SK-N-SH treated with all-trans-retinoic acid at 6 μM for 48 hours (cell line): ENCODE measurements at regions not wholly inside any gene's neighbourhood (a gene's known extent, or its start where the extent isn't known, plus 50 kb on each side); places are given as distances from the start of the nearest gene placed in this dataset.
"Not testable (repeated sequence)": the region's sequence is repeated elsewhere in the genome, so short reads cannot be mapped to it uniquely, and the experiment has no call there.

Experiments used
- ATAC-seq: fragments of 200-7000 bp; cut with Tn5 transposase; 3 replicates; pipeline ENCODE4 v1.9.1; 2020; ENCODE audit warnings: mild to moderate bottlenecking, moderate library complexity
- ARNTL ChIP-seq: fragments of 450-650 bp; formaldehyde crosslinking; IDR thresholded peaks from 2 replicates; pipeline ENCODE4 v1.5.0; 2020; ENCODE audit warnings: low read depth, mild to moderate bottlenecking, moderate library complexity, borderline replicate concordance
- BACH2 ChIP-seq: fragments of 250-450 bp; sonication (Bioruptor Pico); IDR thresholded peaks from 2 replicates; pipeline ENCODE4 v1.9.0; 2021; ENCODE audit warnings: mild to moderate bottlenecking, borderline replicate concordance
- CSDC2 ChIP-seq: fragments of 250-450 bp; sonication (Bioruptor Pico); IDR thresholded peaks from 2 replicates; pipeline ENCODE4 v1.5.0; 2020; ENCODE audit warnings: mild to moderate bottlenecking, moderate library complexity
- ESRRG ChIP-seq: fragments of 250-450 bp; sonication (Bioruptor Pico); IDR thresholded peaks from 2 replicates; pipeline ENCODE4 v1.6.1; 2021; ENCODE audit warnings: mild to moderate bottlenecking
- GLIS3 ChIP-seq: fragments of 250-450 bp; sonication (Bioruptor Pico); IDR thresholded peaks from 2 replicates; pipeline ENCODE4 v1.5.0; 2020; ENCODE audit warnings: mild to moderate bottlenecking, moderate library complexity
- ISL1 ChIP-seq: fragments of 250-450 bp; sonication (Bioruptor Pico); IDR thresholded peaks from 2 replicates; pipeline ENCODE4 v2.1.2; 2022; ENCODE audit warnings: mild to moderate bottlenecking, moderate library complexity
- OSR1 ChIP-seq: fragments of 250-450 bp; sonication (Bioruptor Pico); IDR thresholded peaks from 2 replicates; pipeline ENCODE4 v1.8.0; 2022; ENCODE audit warnings: moderate library complexity, mild to moderate bottlenecking, inconsistent platforms
- PPARA ChIP-seq: fragments of 250-450 bp; sonication (Bioruptor Pico); IDR thresholded peaks from 2 replicates; pipeline ENCODE4 v1.5.0; 2020; ENCODE audit warnings: mild to moderate bottlenecking, borderline replicate concordance
- RARB ChIP-seq: fragments of 250-450 bp; sonication (Bioruptor Pico); IDR thresholded peaks from 2 replicates; pipeline ENCODE4 v1.8.0; 2021; ENCODE audit warnings: mild to moderate bottlenecking, moderate library complexity
- SNAI2 ChIP-seq: fragments of 250-450 bp; sonication (Bioruptor Pico); IDR thresholded peaks from 2 replicates; pipeline ENCODE4 v1.5.0; 2020; ENCODE audit warnings: mild to moderate bottlenecking, moderate library complexity
- TCF4 ChIP-seq: fragments of 250-450 bp; sonication (Bioruptor Pico); IDR thresholded peaks from 2 replicates; pipeline ENCODE4 v1.8.0; 2021; ENCODE audit warnings: mild to moderate bottlenecking, moderate library complexity, borderline replicate concordance
- TOX ChIP-seq: fragments of 250-450 bp; sonication (Bioruptor Pico); IDR thresholded peaks from 2 replicates; pipeline ENCODE4 v1.8.0; 2021; ENCODE audit warnings: mild to moderate bottlenecking, moderate library complexity, borderline replicate concordance
- ZFP30 ChIP-seq: fragments of 450-650 bp; formaldehyde crosslinking; IDR thresholded peaks from 2 replicates; pipeline ENCODE4 v1.5.0; 2022; ENCODE audit warnings: mild to moderate bottlenecking, moderate library complexity
- ZNF565 ChIP-seq: fragments of 450-650 bp; formaldehyde crosslinking; conservative IDR thresholded peaks from 2 replicates; pipeline ENCODE4 v1.5.0; 2020; ENCODE audit warnings: low read depth, mild to moderate bottlenecking, moderate library complexity
- ZNF70 ChIP-seq: fragments of 450-650 bp; formaldehyde crosslinking; IDR thresholded peaks from 2 replicates; pipeline ENCODE4 v1.5.0; 2020; ENCODE audit warnings: mild to moderate bottlenecking, moderate library complexity
- ZNF8 ChIP-seq: fragments of 450-650 bp; formaldehyde crosslinking; IDR thresholded peaks from 2 replicates; pipeline ENCODE4 v1.5.0; 2020; ENCODE audit warnings: mild to moderate bottlenecking, moderate library complexity
- TF ChIP-seq, protein P1 (sequence below): fragments of 250-450 bp; sonication (Bioruptor Pico); IDR thresholded peaks from 2 replicates; pipeline ENCODE4 v1.8.0; 2020; ENCODE audit warnings: mild to moderate bottlenecking, moderate library complexity, borderline replicate concordance
- TF ChIP-seq, protein P2 (sequence below): fragments of 250-450 bp; sonication (Bioruptor Pico); IDR thresholded peaks from 2 replicates; pipeline ENCODE4 v1.5.0; 2020; ENCODE audit warnings: mild to moderate bottlenecking, moderate library complexity
- TF ChIP-seq, protein P3 (sequence below): fragments of 250-450 bp; sonication (Bioruptor Pico); IDR thresholded peaks from 2 replicates; pipeline ENCODE4 v1.5.1; 2020; ENCODE audit warnings: low read depth, mild to moderate bottlenecking, moderate library complexity
- TF ChIP-seq, protein P4 (sequence below): fragments of 250-450 bp; sonication (Bioruptor Pico); IDR thresholded peaks from 2 replicates; pipeline ENCODE4 v1.8.0; 2021; ENCODE audit warnings: low read depth, mild to moderate bottlenecking, moderate library complexity, borderline replicate concordance

DNA sequence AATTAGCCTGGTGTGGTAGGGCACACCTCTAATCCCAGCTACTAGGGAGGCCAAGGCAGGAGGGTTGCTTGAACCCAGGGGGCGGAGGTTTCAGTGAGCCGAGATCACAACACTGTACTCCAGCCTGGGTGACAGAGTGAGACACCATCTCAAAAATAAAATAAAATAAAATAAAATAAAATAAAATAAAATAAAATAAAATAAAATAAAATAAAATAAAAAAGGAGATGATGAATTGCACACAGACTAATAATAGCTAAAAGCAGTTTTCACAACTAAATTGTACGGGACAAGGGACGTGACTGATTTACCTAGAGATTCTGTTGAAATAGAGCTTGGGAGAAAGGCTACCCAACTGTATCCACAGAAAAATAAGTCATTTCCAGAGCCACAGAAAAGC lies 1471.3 kb downstream of the CDH11 start:
- ATAC-seq: no peak
- TF ChIP-seq PPARA (CRISPR knock-in tag): no peak
- no peak for TF ChIP-seq TCF4 (CRISPR knock-in tag)
- TF ChIP-seq ESRRG (CRISPR knock-in tag): no peak
- TF ChIP-seq, protein P1, sequence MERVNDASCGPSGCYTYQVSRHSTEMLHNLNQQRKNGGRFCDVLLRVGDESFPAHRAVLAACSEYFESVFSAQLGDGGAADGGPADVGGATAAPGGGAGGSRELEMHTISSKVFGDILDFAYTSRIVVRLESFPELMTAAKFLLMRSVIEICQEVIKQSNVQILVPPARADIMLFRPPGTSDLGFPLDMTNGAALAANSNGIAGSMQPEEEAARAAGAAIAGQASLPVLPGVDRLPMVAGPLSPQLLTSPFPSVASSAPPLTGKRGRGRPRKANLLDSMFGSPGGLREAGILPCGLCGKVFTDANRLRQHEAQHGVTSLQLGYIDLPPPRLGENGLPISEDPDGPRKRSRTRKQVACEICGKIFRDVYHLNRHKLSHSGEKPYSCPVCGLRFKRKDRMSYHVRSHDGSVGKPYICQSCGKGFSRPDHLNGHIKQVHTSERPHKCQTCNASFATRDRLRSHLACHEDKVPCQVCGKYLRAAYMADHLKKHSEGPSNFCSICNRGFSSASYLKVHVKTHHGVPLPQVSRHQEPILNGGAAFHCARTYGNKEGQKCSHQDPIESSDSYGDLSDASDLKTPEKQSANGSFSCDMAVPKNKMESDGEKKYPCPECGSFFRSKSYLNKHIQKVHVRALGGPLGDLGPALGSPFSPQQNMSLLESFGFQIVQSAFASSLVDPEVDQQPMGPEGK (CRISPR knock-in tag): no peak
- no peak for TF ChIP-seq TOX (CRISPR knock-in tag)
- no peak for TF ChIP-seq ZNF70 (CRISPR knock-in tag)
- no peak for TF ChIP-seq ISL1
- TF ChIP-seq ARNTL (CRISPR knock-in tag): no peak
- no peak for TF ChIP-seq GLIS3 (CRISPR knock-in tag)
- TF ChIP-seq, protein P2, sequence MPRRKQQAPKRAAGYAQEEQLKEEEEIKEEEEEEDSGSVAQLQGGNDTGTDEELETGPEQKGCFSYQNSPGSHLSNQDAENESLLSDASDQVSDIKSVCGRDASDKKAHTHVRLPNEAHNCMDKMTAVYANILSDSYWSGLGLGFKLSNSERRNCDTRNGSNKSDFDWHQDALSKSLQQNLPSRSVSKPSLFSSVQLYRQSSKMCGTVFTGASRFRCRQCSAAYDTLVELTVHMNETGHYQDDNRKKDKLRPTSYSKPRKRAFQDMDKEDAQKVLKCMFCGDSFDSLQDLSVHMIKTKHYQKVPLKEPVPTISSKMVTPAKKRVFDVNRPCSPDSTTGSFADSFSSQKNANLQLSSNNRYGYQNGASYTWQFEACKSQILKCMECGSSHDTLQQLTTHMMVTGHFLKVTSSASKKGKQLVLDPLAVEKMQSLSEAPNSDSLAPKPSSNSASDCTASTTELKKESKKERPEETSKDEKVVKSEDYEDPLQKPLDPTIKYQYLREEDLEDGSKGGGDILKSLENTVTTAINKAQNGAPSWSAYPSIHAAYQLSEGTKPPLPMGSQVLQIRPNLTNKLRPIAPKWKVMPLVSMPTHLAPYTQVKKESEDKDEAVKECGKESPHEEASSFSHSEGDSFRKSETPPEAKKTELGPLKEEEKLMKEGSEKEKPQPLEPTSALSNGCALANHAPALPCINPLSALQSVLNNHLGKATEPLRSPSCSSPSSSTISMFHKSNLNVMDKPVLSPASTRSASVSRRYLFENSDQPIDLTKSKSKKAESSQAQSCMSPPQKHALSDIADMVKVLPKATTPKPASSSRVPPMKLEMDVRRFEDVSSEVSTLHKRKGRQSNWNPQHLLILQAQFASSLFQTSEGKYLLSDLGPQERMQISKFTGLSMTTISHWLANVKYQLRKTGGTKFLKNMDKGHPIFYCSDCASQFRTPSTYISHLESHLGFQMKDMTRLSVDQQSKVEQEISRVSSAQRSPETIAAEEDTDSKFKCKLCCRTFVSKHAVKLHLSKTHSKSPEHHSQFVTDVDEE: no peak
- TF ChIP-seq SNAI2 (CRISPR knock-in tag): no peak
- TF ChIP-seq OSR1 (CRISPR knock-in tag): no peak

DNA sequence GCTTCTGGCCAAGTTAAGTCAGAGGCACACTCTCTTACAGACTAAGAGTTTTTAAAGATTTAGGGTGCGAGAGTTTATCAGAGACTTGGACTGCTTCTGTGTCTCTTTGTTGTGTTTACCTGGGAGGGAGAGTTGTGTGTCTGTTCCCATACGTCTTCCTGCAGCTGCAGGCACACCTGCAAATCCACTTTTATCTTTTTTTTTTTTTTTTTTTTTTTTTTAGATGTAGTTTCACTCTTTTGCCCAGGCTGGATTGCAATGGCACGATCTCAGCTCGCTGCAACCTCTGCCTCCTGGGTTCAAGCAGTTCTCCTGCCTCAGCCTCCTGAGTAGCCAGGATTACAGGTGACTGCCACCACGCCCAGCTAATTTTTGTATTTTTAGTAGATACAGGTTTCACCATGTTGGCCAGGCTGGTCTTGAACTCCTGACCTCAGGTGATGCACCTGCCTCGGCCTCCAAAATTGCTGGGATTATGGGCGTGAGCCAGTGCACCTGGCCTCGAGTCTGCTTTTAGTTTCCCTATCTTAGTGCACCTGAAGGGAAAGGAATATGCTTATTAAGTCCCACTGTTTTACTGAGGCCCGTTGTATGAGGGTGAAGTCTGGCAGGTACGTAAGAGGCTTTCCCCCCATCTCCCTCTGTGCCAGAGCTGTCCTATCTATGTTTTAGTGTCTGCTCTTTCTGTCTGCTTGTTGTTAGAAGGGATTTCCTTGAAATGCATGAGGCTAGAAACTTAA lies 1488.0 kb downstream of the CDH11 start:
- not testable (repeated sequence) for ATAC-seq

DNA sequence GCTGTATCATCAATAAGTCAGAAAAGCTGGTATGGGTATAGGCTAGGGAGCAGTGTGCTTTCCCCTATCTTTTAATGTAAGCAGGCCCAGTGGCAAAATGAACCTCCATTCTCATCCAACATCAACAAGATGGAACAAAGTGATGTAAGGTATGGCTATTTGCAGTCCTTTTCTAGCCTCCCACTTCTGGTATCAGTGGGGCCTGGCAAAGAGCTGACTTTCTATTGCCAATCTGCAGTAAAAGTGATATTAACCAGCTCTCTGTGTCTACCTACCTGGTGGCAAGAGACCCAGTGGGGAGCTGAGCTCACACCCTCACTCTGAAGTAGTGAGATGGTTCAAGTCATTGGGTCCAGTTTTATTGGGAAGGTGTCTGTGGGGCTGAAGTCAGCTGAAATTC lies 1492.6 kb downstream of the CDH11 start:
- TF ChIP-seq CSDC2 (no peak), TOX (CRISPR knock-in tag) (no peak), RARB (no peak)
- TF ChIP-seq, protein P3, sequence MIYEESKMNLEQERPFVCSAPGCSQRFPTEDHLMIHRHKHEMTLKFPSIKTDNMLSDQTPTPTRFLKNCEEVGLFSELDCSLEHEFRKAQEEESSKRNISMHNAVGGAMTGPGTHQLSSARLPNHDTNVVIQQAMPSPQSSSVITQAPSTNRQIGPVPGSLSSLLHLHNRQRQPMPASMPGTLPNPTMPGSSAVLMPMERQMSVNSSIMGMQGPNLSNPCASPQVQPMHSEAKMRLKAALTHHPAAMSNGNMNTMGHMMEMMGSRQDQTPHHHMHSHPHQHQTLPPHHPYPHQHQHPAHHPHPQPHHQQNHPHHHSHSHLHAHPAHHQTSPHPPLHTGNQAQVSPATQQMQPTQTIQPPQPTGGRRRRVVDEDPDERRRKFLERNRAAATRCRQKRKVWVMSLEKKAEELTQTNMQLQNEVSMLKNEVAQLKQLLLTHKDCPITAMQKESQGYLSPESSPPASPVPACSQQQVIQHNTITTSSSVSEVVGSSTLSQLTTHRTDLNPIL (CRISPR knock-in tag): no peak
- no peak for ATAC-seq

DNA sequence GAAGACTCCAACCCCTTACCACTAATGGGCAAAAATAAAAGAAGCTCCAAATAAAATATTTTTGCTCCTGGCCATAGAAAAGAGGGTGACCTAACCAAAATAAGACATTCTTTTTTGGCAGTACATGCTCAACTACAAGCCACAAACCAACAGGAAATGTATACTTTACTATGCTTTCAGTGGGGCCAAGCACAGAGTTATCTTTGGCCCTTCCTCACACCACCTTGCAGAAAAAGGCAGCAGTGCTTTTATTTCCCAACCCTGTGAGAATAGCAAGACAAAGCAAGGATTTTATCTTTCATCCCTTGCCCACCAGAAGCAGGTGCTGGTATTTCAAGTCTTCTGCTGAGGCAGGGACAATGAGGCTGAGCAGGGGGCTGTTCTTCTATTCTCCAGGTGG lies 1493.1 kb downstream of the CDH11 start:
- no peak for ATAC-seq
- TF ChIP-seq BACH2: no peak
- TF ChIP-seq GLIS3 (CRISPR knock-in tag): no peak
- TF ChIP-seq, protein P3 (CRISPR knock-in tag): no peak
- no peak for TF ChIP-seq ZNF565 (CRISPR knock-in tag)
- TF ChIP-seq, protein P1 (CRISPR knock-in tag): no peak
- TF ChIP-seq TCF4 (CRISPR knock-in tag): no peak
- no peak for TF ChIP-seq ESRRG (CRISPR knock-in tag)
- no peak for TF ChIP-seq TOX (CRISPR knock-in tag)
- TF ChIP-seq CSDC2: no peak
- no peak for TF ChIP-seq ZFP30
- TF ChIP-seq PPARA (CRISPR knock-in tag): no peak
- TF ChIP-seq OSR1 (CRISPR knock-in tag): no peak
- no peak for TF ChIP-seq ZNF8 (CRISPR knock-in tag)
- TF ChIP-seq, protein P2: no peak
- no peak for TF ChIP-seq RARB
- TF ChIP-seq SNAI2 (CRISPR knock-in tag): no peak
- no peak for TF ChIP-seq ARNTL (CRISPR knock-in tag)
- TF ChIP-seq, protein P4, sequence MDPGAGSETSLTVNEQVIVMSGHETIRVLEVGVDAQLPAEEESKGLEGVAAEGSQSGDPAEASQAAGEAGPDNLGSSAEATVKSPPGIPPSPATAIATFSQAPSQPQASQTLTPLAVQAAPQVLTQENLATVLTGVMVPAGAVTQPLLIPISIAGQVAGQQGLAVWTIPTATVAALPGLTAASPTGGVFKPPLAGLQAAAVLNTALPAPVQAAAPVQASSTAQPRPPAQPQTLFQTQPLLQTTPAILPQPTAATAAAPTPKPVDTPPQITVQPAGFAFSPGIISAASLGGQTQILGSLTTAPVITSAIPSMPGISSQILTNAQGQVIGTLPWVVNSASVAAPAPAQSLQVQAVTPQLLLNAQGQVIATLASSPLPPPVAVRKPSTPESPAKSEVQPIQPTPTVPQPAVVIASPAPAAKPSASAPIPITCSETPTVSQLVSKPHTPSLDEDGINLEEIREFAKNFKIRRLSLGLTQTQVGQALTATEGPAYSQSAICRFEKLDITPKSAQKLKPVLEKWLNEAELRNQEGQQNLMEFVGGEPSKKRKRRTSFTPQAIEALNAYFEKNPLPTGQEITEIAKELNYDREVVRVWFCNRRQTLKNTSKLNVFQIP: no peak
- TF ChIP-seq ISL1: no peak
